Progenitor cell of endocrine pancreas (in vitro differentiated cells): ENCODE measurements at regions not wholly inside any gene's neighbourhood (a gene's known extent, or its start where the extent isn't known, plus 50 kb on each side); places are given as distances from the start of the nearest gene placed in this dataset.

Experiments used
- DNase-seq: peaks from one replicate; pipeline ENCODE4 v3.0.0; 2021; ENCODE audit warnings: low spot score; ENCODE audit not compliant: unreplicated experiment
- H3K27ac Mint-ChIP-seq: 2 replicates; pipeline ENCODE4 v1.8.0; 2021; ENCODE audit warnings: mild to moderate bottlenecking, moderate library complexity, mixed read lengths
- H3K27me3 Mint-ChIP-seq: 2 replicates; pipeline ENCODE4 v1.8.0; 2021; ENCODE audit warnings: mixed read lengths
- H3K36me3 Mint-ChIP-seq: 2 replicates; pipeline ENCODE4 v1.8.0; 2022; ENCODE audit warnings: mixed read lengths; ENCODE audit not compliant: insufficient read depth
- H3K4me1 Mint-ChIP-seq: 2 replicates; pipeline ENCODE4 v1.8.0; 2021; ENCODE audit warnings: low read depth, mixed read lengths
- H3K4me3 Mint-ChIP-seq: 2 replicates; pipeline ENCODE4 v1.8.0; 2021; ENCODE audit warnings: low read depth, mild to moderate bottlenecking, moderate library complexity, mixed read lengths
- H3K9me3 Mint-ChIP-seq: 2 replicates; pipeline ENCODE4 v1.8.0; 2021; ENCODE audit warnings: low read depth, mixed read lengths
- TF ChIP-seq, protein P1 (sequence below): fragments of 200-600 bp; sonication (generic); IDR thresholded peaks from one replicate; pipeline ENCODE4 v1.5.0; 2021; ENCODE audit warnings: antibody characterized with exemption, mild to moderate bottlenecking; ENCODE audit not compliant: unreplicated experiment

DNA sequence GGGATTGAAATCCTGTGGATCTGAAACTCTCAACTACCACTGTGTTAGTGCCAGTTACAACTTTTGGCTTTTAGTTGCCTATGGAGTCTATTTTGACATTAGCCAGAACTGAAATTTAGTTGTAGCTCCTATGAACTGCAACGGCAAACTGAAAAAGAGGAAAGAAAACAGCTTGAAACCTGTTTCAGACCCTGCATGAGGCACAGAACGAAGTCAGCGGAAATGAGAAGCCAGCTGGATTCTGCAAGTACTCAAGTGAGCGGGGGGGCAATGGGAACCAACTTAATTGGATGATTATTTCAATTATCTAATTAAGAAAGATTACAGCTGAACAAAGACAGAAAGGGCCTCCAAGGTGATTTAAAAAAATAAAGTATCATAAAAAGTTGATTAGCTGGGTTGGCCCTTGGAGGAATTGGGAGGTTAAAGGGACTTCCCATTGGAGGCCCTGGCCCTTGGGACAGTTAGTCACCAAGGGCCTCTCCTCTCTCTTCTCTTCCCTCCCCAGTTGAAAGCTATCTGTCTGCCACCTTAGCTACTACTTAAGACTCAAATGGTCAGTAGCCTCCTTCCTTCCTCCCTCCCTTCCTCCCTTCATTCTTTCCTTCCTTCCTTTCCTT, 352.1 kb downstream of the SHQ1 start:
- no peak for DNase-seq
- Mint-ChIP-seq H3K27ac (no peak overlapping the region), H3K4me1 (peaks cover 2% of the 10 kb centered on the region), H3K9me3 (peaks cover 3% of the 10 kb centered on the region), H3K27me3 (peaks cover 3% of the 10 kb centered on the region), H3K36me3 (no peaks in the 10 kb centered on the region), H3K4me3 (no peak overlapping the region)
- TF ChIP-seq, protein P1, sequence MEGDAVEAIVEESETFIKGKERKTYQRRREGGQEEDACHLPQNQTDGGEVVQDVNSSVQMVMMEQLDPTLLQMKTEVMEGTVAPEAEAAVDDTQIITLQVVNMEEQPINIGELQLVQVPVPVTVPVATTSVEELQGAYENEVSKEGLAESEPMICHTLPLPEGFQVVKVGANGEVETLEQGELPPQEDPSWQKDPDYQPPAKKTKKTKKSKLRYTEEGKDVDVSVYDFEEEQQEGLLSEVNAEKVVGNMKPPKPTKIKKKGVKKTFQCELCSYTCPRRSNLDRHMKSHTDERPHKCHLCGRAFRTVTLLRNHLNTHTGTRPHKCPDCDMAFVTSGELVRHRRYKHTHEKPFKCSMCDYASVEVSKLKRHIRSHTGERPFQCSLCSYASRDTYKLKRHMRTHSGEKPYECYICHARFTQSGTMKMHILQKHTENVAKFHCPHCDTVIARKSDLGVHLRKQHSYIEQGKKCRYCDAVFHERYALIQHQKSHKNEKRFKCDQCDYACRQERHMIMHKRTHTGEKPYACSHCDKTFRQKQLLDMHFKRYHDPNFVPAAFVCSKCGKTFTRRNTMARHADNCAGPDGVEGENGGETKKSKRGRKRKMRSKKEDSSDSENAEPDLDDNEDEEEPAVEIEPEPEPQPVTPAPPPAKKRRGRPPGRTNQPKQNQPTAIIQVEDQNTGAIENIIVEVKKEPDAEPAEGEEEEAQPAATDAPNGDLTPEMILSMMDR, result no peak

DNA sequence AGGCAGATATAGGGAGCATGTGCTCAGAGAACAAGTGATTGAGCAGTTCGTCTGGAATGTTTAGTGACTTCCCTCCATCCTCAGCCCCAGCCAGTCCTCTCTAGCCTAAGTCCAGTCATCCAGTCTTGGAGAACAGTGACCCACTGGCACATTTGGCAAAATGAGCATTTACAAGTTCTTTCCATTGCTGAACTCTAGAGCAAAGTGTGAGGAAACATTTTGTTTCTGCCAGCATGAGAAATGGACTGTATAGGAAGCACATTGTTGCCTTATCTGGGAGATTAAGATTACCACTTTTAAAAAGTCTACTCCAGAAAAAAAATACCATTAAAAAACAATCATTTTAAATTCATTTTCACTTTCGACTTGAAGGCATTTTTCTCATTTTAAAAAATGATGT, 353.6 kb downstream of the SHQ1 start:
- H3K27ac Mint-ChIP-seq, result no peak overlapping the region
- no peak overlapping the region for H3K4me3 Mint-ChIP-seq
- peaks cover 3% of the 10 kb centered on the region for H3K27me3 Mint-ChIP-seq
- TF ChIP-seq, protein P1, result no peak
- H3K4me1 Mint-ChIP-seq, result peaks cover 13% of the 10 kb centered on the region
- DNase-seq, result no peak
- no peaks in the 10 kb centered on the region for H3K36me3 Mint-ChIP-seq
- H3K9me3 Mint-ChIP-seq, result peaks cover 3% of the 10 kb centered on the region

DNA sequence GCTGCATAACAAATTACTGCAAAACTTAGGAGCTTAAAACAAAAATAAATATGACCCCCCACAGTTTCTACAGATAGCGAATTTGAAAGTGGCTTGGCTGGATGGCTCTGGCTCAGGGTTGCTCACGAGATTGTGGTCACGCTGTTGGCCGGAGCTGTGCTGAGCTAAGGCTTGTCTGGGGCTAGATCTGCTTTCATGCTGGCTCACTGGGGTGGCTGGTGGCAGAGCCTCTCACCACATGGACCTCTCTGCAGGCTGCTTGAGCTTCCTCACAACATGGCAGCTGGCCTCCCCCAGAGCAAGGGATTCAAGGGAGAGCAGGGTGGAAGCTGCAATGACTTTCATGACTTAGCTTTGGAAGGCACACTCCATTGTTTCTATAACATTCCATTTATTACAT, 354.1 kb downstream of the SHQ1 start:
- Mint-ChIP-seq H3K27ac (no peak overlapping the region), H3K36me3 (no peaks in the 10 kb centered on the region), H3K9me3 (peaks cover 3% of the 10 kb centered on the region), H3K27me3 (peaks cover 3% of the 10 kb centered on the region), H3K4me3 (no peak overlapping the region), H3K4me1 (peaks cover 13% of the 10 kb centered on the region)
- TF ChIP-seq, protein P1, result no peak
- no peak for DNase-seq

DNA sequence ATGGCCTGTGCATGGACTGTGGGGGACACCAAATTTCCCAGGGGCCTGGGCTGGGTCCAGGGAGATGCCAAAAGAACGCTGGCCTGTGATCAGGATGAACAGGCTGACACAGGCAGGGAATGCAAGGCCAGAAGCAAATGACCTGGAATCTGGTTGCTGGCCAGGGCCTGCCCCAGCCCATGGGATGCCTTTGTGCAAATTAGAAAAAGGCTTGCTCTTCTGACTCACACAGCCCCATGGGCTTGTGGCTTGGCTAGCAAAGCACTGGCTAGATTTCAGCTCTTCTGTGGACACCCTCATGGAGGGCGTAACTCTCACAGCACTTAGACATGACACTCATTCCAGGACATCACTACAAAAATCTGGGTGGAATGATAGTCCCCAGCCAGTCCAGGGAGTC, 356.0 kb downstream of the SHQ1 start:
- Mint-ChIP-seq H3K27ac (no peak overlapping the region), H3K9me3 (peaks cover 3% of the 10 kb centered on the region), H3K36me3 (no peaks in the 10 kb centered on the region), H3K4me1 (peaks cover 15% of the 10 kb centered on the region), H3K4me3 (no peak overlapping the region), H3K27me3 (peaks cover 3% of the 10 kb centered on the region)
- no peak for DNase-seq
- TF ChIP-seq, protein P1, result no peak

DNA sequence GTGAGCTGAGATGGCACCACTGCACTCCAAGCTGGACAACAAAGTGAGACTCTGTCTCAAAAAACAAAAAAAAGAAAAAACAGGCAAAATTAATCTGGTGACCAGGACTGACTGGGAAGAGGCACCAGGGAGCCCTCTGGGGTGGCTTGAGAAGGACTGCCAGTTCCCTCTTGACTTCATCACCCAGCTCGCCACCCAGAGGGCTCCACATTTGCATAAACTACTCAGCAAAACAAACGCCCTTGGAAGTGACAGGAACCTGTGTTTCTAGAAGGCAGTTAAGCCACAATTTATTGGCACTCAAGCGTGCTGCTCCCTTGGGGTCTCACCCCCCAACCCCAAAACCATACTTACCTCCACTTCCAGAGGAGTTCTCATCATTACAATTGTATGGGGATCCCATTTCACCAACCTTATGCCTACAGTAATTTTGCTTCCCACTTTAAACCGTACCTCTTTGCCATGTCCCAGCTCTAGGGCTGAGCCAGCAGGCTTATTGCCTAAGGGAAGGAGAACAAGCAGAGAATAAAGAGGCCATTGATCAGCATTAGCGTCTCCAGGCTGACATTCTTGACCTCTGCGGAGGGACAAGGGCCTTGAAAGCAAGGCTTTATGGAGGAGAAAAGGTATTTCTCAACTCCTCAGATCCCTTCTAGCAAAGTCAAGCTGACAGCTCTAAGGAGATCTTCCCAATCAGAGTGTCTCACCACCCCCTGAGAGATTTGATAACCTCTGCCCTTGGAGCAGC, 357.4 kb downstream of the SHQ1 start:
- Mint-ChIP-seq H3K27me3 (peaks cover 3% of the 10 kb centered on the region), H3K4me1 (peaks cover 22% of the 10 kb centered on the region), H3K27ac (no peak overlapping the region), H3K36me3 (no peaks in the 10 kb centered on the region), H3K9me3 (peaks cover 3% of the 10 kb centered on the region), H3K4me3 (no peak overlapping the region)
- no peak for DNase-seq
- TF ChIP-seq, protein P1, result no peak
